Heart right ventricle (tissue), 16 donors: ENCODE measurements at regions not wholly inside any gene's neighbourhood (a gene's known extent, or its start where the extent isn't known, plus 50 kb on each side); places are given as distances from the start of the nearest gene placed in this dataset.
A peak's percentile ranks its signal among the peaks of the same experiment; 100 is the strongest.
"Not testable (repeated sequence)": the region's sequence is repeated elsewhere in the genome, so short reads cannot be mapped to it uniquely, and the experiment has no call there.

Source experiments
- ATAC-seq, 8 donors: fragments of 200-7000 bp; cut with Tn5 transposase; one replicate each; pipeline ENCODE4 v1.9.1; 2020; ENCODE audit warnings: mild to moderate bottlenecking in 8 of 8, moderate library complexity in 8 of 8, moderate number of reproducible peaks in 1 of 8
- DNase-seq, 2 donors: peaks; one replicate each; pipeline ENCODE4 v3.0.0-alpha.2; 2020
- H3K27ac ChIP-seq, 10 donors: fragments of 200-600 bp; sonication (generic) in 2 of 10; one replicate each; pipeline versions ENCODE4 v1.5.0 to v1.8.0; 2020 to 2022; ENCODE audit warnings: mild to moderate bottlenecking in 3 of 10
- H3K27me3 ChIP-seq, 7 donors: fragments of 200-600 bp; one replicate each; pipeline ENCODE4 v1.8.0; 2021 to 2022; ENCODE audit warnings: mild to moderate bottlenecking in 2 of 7
- H3K36me3 ChIP-seq, 9 donors: fragments of 200-600 bp; sonication (generic) in 1 of 9; one replicate each; pipeline versions ENCODE4 v1.5.0 to v1.8.0; 2020 to 2022; ENCODE audit warnings: mild to moderate bottlenecking in 2 of 9
- H3K4me1 ChIP-seq, 9 donors: fragments of 200-600 bp; sonication (generic) in 1 of 9; one replicate each; pipeline versions ENCODE4 v1.5.0 to v1.8.0; 2020 to 2022; ENCODE audit warnings: mild to moderate bottlenecking in 4 of 9
- H3K4me3 ChIP-seq, 10 donors: fragments of 200-600 bp; sonication (generic) in 2 of 10; one replicate each; pipeline versions ENCODE4 v1.5.0 to v1.8.0; 2020 to 2022; ENCODE audit warnings: mild to moderate bottlenecking in 7 of 10, moderate library complexity in 2 of 10
- H3K9me3 ChIP-seq, 11 donors: fragments of 200-600 bp in 10 of 11; sonication (generic) in 2 of 11; one replicate each; pipeline versions ENCODE4 v1.5.0 to v1.8.0; 2013 to 2022; ENCODE audit warnings: mild to moderate bottlenecking in 2 of 11, control low read depth in 1 of 11, moderate library complexity in 1 of 11
- WGBS, 2 donors: extraction: QIAGEN DNeasy Blood & Tissue Kit; methylation state at CpG; one replicate each; pipeline ENCODE4 v1.1.7; 2013; ENCODE audit warnings: inconsistent platforms in 1 of 2; 5-methylcytosine and 5-hydroxymethylcytosine counted together
- intact Hi-C, 10 donors: fragments of 100-400 bp; cut with DNase I; formaldehyde crosslinking; loops; one replicate each; pipeline versions ENCODE4 v1.11.1 to v1.14.2; 2022
- TF ChIP-seq, protein P1 (sequence below), 9 donors: fragments of 200-600 bp; sonication (generic) in 2 of 9; IDR thresholded peaks; one replicate each; pipeline versions ENCODE4 v1.5.0 to v1.8.0; 2021 to 2022; ENCODE audit warnings: antibody characterized with exemption in 9 of 9, mild to moderate bottlenecking in 5 of 9, moderate library complexity in 1 of 9
- donor health status: Arrhythmogenic right ventricular cardiomyopathy.
- donor health status: ischemic (EF 13 %, LVEDD 7.1; RV severe dilation, severe dysfunction).
- donor health status: healthy with polysubstance abuse.
- donor health status: DM: no; HTN: yes; CAD: no.
- donor health status: DM: no; HTN: no; CAD: no.
- donor health status: ischemic (EF 25% LVEDD 6.9; RV normal size, moderate dysfunction).
- donor health status: ischemic (EF 25% LVEDD 5.7; RV mildly dilated, moderate dysfunction).
- donor health status: healthy.
- donor health status: DM: yes; HTN: yes; CAD: no.
- donor health status: Ischemic cardiomyopathy.
- donor health status: ischemic (EF 35%, LVEDD 5.7; RV mildly dilated, moderate dysfunction).
- donor health status: nonischemic (EF 11% LVEDD 7.7; RV severe dilation, severe dysfunction).
- donor health status: DM: yes; HTN: yes; CAD: no.
- donor health status: PGD.
- donor health status: ischemic (EF 29% LVEDD 5.4; RV normal size, mild dysfunction).
- donor health status: nonischemic (EF 23%, LVEDD 6.1; RV moderate dilation, normal function).

DNA sequence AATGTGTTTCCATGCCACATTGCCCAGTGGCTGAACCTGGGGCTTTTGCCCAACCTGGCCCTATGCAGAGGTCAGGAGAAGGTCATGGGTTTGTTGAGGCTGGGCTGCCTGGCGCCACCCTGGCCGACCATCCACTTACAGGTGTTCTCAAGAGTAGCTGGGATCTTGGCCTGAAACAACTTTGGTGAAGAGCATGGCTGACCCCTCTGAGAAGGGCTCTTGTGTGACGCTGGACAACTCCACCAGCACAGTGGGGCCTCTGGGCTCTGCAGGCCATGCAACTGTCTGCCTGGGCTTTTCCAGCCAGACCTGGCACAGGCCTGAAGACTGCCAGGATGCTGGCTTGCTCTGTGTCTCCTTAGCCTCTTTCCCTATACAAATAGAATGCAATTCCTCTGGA, 76.4 kb upstream of the ZNG1B start:
- H3K27me3 ChIP-seq: no peaks in the 10 kb centered on the region
- no peak for ATAC-seq
- no peaks in the 10 kb centered on the region for H3K9me3 ChIP-seq
- TF ChIP-seq, protein P1, sequence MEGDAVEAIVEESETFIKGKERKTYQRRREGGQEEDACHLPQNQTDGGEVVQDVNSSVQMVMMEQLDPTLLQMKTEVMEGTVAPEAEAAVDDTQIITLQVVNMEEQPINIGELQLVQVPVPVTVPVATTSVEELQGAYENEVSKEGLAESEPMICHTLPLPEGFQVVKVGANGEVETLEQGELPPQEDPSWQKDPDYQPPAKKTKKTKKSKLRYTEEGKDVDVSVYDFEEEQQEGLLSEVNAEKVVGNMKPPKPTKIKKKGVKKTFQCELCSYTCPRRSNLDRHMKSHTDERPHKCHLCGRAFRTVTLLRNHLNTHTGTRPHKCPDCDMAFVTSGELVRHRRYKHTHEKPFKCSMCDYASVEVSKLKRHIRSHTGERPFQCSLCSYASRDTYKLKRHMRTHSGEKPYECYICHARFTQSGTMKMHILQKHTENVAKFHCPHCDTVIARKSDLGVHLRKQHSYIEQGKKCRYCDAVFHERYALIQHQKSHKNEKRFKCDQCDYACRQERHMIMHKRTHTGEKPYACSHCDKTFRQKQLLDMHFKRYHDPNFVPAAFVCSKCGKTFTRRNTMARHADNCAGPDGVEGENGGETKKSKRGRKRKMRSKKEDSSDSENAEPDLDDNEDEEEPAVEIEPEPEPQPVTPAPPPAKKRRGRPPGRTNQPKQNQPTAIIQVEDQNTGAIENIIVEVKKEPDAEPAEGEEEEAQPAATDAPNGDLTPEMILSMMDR (IDR thresholded peaks at IDR 0.05): no peak
- intact Hi-C loops: loop anchor here in 1 of 10 donors (10.0 kb wide), 1 partner anchor 106 kb away; no protein-coding TSS in a partner anchor
- 94% methylated on average over 3 of the region's 3 CpGs for WGBS, 2 donors
- no peaks in the 10 kb centered on the region for H3K36me3 ChIP-seq
- H3K4me1 ChIP-seq: no peaks in the 10 kb centered on the region
- H3K27ac ChIP-seq: no peak overlapping the region
- H3K4me3 ChIP-seq: no peak overlapping the region
- DNase-seq: no peak

DNA sequence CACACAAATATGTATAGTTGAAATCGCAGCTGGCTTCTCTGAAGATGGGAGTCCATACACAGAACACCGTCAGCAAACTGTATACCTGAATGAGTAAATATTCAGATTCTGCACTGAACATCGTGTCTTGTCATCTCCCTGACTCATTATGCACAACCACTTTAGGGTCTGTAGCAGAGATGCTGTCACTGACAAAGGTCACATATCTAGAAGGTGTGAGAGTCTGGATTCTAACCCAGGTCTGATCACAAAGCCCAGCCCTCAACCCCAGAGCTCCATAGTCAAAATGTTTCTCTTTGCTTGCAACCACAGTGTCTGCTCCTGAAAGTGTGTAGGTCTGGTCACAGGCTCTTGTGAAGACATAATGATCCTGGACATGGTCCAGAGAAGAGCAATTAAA, 78.3 kb upstream of the PAX8 start:
- H3K36me3 ChIP-seq: no peaks in the 10 kb centered on the region
- intact Hi-C loops: no loop called here
- H3K4me1 ChIP-seq: no peaks in the 10 kb centered on the region
- H3K27me3 ChIP-seq: peaks cover 0 to 5% (median 0%) of the 10 kb centered on the region in 7 donors
- TF ChIP-seq, protein P1 (IDR thresholded peaks at IDR 0.05): no peak
- H3K27ac ChIP-seq: no peak overlapping the region
- H3K9me3 ChIP-seq: no peaks in the 10 kb centered on the region
- H3K4me3 ChIP-seq: no peak overlapping the region
- ATAC-seq: no peak
- WGBS, 2 donors: 92 to 93% methylated on average over 3 of the region's 3 CpGs
- no peak for DNase-seq

DNA sequence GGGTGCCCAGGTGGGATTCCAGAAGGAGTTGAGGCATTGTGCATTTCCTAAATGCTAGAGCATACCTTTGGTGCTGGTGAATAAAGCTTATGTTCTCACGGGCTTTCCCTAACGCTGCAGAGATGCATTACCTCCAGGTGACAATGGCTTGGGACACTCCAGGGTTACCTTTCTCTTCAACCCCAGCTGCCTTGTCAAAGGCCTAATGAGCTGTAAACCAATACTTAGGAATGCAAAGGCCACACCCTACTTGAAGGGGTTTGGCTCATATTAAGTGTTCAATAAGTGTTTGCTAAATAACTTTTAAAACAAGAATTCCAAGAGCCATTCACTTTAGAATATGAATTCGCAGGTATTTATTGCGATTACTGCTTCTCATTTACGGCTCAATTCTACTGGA, 77.6 kb upstream of the PAX8 start:
- intact Hi-C loops, H3K9me3 ChIP-seq, H3K36me3 ChIP-seq, ATAC-seq, H3K27ac ChIP-seq, H3K27me3 ChIP-seq, H3K4me3 ChIP-seq, H3K4me1 ChIP-seq, DNase-seq: not testable (repeated sequence)
- WGBS, 2 donors: 92 to 95% methylated on average over 5 of the region's 5 CpGs

DNA sequence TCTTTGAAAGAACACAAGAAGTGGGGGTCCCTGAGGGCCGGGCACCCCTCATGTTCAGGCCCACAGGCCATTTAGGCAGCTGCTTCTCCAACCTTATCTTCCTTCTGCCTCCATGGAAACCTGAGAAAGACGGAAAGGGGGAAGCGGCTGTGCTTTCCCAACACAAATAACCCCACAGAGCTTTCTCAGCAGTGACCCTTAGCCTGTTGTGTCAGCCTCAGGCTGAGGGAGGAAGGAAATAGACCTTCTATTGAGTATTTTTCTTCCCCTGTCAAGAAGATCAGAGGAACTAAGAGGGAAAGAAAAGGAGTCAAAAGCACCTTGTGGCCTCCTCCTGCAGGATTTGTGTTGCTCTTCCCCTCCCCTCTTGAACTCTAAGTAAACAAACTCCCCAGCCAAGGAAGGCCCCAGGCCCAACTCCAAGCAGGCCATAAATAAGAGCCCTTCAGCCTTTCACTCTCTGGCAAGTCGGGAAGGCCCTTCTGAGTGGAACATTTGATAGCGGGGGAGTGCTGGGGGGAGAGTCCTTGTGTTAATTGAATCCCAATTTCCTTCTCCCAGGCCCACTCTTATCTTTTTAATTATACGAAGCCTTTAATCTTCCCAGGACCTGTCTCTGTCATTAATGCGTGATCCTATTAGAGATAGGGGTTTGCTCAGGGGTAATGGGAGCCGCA, 76.8 kb upstream of the PAX8 start:
- ATAC-seq, H3K4me1 ChIP-seq, intact Hi-C loops, H3K4me3 ChIP-seq, H3K27me3 ChIP-seq, DNase-seq, H3K36me3 ChIP-seq, H3K27ac ChIP-seq, H3K9me3 ChIP-seq: not testable (repeated sequence)
- WGBS, 2 donors: 71 to 72% methylated on average over 8 of the region's 8 CpGs

DNA sequence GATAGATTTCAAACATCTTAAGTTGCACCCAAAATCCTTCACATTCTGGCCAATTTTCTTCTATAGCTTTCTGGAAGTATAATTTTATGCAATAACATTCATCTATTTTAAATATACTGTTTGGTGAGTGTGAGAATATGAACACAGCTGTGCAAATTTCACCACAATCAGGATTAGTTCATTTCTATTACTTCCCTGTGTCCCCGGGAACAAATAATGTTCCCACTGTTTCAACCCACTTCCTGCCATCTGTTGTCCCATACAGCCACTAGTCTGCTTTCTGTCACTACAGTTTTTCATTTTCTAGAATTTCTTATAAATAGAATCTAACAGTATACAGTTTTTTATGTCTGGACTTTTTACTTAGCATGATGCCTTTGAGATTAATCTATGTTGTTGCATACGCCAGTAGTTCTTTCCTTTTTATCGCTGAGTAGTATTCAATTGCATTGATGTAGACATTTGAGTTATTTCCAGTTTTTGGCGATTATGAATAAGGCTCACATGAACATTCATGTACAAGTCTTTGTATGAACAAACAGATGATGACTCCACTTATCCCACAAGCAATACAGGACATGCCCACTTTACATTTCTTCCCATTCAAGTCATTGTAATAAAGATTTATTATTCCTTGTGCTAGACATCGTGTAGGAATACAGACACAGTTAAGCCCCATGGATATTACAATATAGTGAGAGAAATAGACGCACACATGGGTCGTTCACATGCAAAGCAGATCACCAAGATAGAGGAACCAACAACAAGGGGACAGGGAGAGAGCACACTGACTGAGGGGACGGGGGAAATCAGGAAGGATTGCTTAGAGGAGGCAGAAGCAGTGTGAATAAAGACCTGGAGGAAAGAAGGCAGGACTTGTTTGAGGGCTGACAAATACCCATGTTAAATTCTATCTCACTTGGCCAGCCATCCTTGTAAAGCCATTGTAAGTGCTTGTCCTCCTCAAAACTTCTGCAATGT, 72.9 kb upstream of the PAX8 start:
- TF ChIP-seq, protein P1 (IDR thresholded peaks at IDR 0.05): no peak
- WGBS, 2 donors: 77 to 83% methylated on average over 8 of the region's 8 CpGs
- ATAC-seq: peak in 1 of 8 donors; percentile 41
- intact Hi-C loops: no loop called here
- Histone ChIP-seq H3K4me1 (no peaks in the 10 kb centered on the region), H3K27ac (no peak overlapping the region), H3K4me3 (no peak overlapping the region), H3K27me3 (peaks cover 0 to 5% (median 0%) of the 10 kb centered on the region in 7 donors), H3K9me3 (no peaks in the 10 kb centered on the region), H3K36me3 (no peaks in the 10 kb centered on the region)
- no peak for DNase-seq

DNA sequence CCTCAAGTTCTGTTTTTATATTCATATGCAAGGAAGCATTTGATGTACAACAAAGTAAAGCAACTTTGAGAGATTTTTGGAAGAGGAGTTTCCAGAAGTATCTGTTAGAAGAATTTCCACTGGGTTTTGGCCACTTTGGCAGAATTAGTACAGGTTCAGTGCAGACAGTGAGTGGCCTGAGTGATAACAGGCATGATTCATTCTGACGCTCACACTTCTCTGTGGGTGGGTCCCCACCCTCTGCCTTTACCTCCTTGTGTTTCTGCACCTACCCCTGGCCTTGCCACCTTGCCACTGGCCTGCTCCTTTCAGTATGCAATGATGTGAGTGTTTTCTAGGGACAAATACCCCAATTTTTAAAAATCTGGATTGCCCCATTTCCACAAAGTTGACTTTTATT, 65.1 kb upstream of the PAX8 start:
- WGBS, 2 donors: 73 to 94% methylated on average over 1 of the region's 1 CpG
- H3K27ac ChIP-seq, DNase-seq, H3K36me3 ChIP-seq, intact Hi-C loops, H3K9me3 ChIP-seq, H3K27me3 ChIP-seq, H3K4me1 ChIP-seq, H3K4me3 ChIP-seq, ATAC-seq: not testable (repeated sequence)
